ENCODE measurements at regions not wholly inside any gene's neighbourhood (a gene's known extent, or its start where the extent isn't known, plus 50 kb on each side); places are given as distances from the start of the nearest gene placed in this dataset.
"Not testable (repeated sequence)": the region's sequence is repeated elsewhere in the genome, so short reads cannot be mapped to it uniquely, and the experiment has no call there.

- DNase-seq: peak in 2 of 5 donors; percentile 6 to 15
- H3K9me3 ChIP-seq (ENCODE audit: control insufficient read depth in 1 of 2, low read length in 2 of 2): no peaks in the 10 kb centered on the region
- H3K36me3 ChIP-seq (ENCODE audit: insufficient read depth, low read length): no peaks in the 10 kb centered on the region
- no peak overlapping the region for H3K4me3 ChIP-seq (ENCODE audit: low read length in 2 of 2)
- Mint-ChIP-seq H3K4me3 (peak overlapping the region in 7 of 8 donors; percentile 10 to 82 (median 64)), H3K4me1 (peaks cover 20 to 31% (median 24%) of the 10 kb centered on the region in 4 donors), H3K9me3 (peaks cover 0 to 11% (median 8%) of the 10 kb centered on the region in 8 donors), H3K36me3 (peaks cover 3 to 7% of the 10 kb centered on the region in 2 donors), H3K27me3 (no peaks in the 10 kb centered on the region), H3K27ac (peak overlapping the region; percentile 33 to 90 (median 81))
- ChIA-PET POLR2A (ENCODE audit: partially characterized antibody) (no interaction called here), CTCF (ENCODE audit: partially characterized antibody) (interaction anchor here (1.1 kb wide), 1 partner anchor 12 kb away, joined by 3 read pairs; no protein-coding TSS in a partner anchor)
- no peaks in the 10 kb centered on the region for H3K27me3 ChIP-seq (ENCODE audit: insufficient read depth, low read length)
- intact Hi-C loops (cut with micrococcal nuclease): no loop called here
- H3K4me1 ChIP-seq (ENCODE audit: insufficient read depth, low read length): peaks cover 21% of the 10 kb centered on the region
- no peak overlapping the region for H3K27ac ChIP-seq (ENCODE audit: low read depth, low read length)
Measured at GRCh38 chr4:152052451-152053057, 291.7 kb upstream of the GATB start.

- H3K27me3 ChIP-seq (ENCODE audit: insufficient read depth, low read length); H3K4me3 ChIP-seq (ENCODE audit: low read length in 2 of 2); H3K4me3 Mint-ChIP-seq; H3K27me3 Mint-ChIP-seq; DNase-seq; intact Hi-C loops (cut with micrococcal nuclease); H3K9me3 Mint-ChIP-seq; H3K36me3 Mint-ChIP-seq; H3K9me3 ChIP-seq (ENCODE audit: control insufficient read depth in 1 of 2, low read length in 2 of 2); POLR2A ChIA-PET (ENCODE audit: partially characterized antibody); H3K27ac ChIP-seq (ENCODE audit: low read depth, low read length); H3K36me3 ChIP-seq (ENCODE audit: insufficient read depth, low read length): not testable (repeated sequence)
- CTCF ChIA-PET (ENCODE audit: partially characterized antibody): interaction anchor here (0.9 to 1.5 kb wide), 3 partner anchors 13 to 50 kb away, joined by 3 to 5 read pairs (median 3); no protein-coding TSS in a partner anchor
- H3K4me1 ChIP-seq (ENCODE audit: insufficient read depth, low read length): peaks cover 21% of the 10 kb centered on the region
- H3K4me1 Mint-ChIP-seq: peaks cover 20 to 31% (median 24%) of the 10 kb centered on the region in 4 donors
- peak overlapping the region in 1 of 7 donors; percentile 14 for H3K27ac Mint-ChIP-seq
Measured at GRCh38 chr4:152051332-152051731, 290.5 kb upstream of the GATB start.

- H3K36me3 ChIP-seq (ENCODE audit: insufficient read depth, low read length): no peaks in the 10 kb centered on the region
- no peaks in the 10 kb centered on the region for H3K27me3 ChIP-seq (ENCODE audit: insufficient read depth, low read length)
- no peak overlapping the region for H3K4me3 Mint-ChIP-seq
- no peak for DNase-seq
- peaks cover 21% of the 10 kb centered on the region for H3K4me1 ChIP-seq (ENCODE audit: insufficient read depth, low read length)
- no peaks in the 10 kb centered on the region for H3K36me3 Mint-ChIP-seq
- H3K27ac Mint-ChIP-seq: no peak overlapping the region
- H3K9me3 ChIP-seq (ENCODE audit: control insufficient read depth in 1 of 2, low read length in 2 of 2): no peaks in the 10 kb centered on the region
- H3K4me1 Mint-ChIP-seq: peaks cover 21 to 32% (median 26%) of the 10 kb centered on the region in 4 donors
- no peak overlapping the region for H3K27ac ChIP-seq (ENCODE audit: low read depth, low read length)
- H3K9me3 Mint-ChIP-seq: peaks cover 0 to 3% (median 0%) of the 10 kb centered on the region in 8 donors
- ChIA-PET POLR2A (ENCODE audit: partially characterized antibody) (interaction anchor here (0.6 kb wide), 1 partner anchor 150 kb away, joined by 3 read pairs; no protein-coding TSS in a partner anchor), CTCF (ENCODE audit: partially characterized antibody) (interaction anchor here (1.1 to 1.5 kb wide), 2 partner anchors 14 to 29 kb away, joined by 3 to 5 read pairs; no protein-coding TSS in a partner anchor)
- no peaks in the 10 kb centered on the region for H3K27me3 Mint-ChIP-seq
- intact Hi-C loops (cut with micrococcal nuclease): no loop called here
- no peak overlapping the region for H3K4me3 ChIP-seq (ENCODE audit: low read length in 2 of 2)
Measured at GRCh38 chr4:152050106-152050505, 289.3 kb upstream of the GATB start.

- no peak overlapping the region for H3K27ac Mint-ChIP-seq
- H3K27me3 Mint-ChIP-seq: no peaks in the 10 kb centered on the region
- H3K4me1 ChIP-seq (ENCODE audit: insufficient read depth, low read length): peaks cover 9% of the 10 kb centered on the region
- H3K27ac ChIP-seq (ENCODE audit: low read depth, low read length): no peak overlapping the region
- intact Hi-C loops (cut with micrococcal nuclease): no loop called here
- no peak for DNase-seq
- ChIA-PET POLR2A (ENCODE audit: partially characterized antibody) (interaction anchor here (0.7 to 0.9 kb wide), 2 partner anchors 9 to 29 kb away, joined by 3 to 4 read pairs; no protein-coding TSS in a partner anchor), CTCF (ENCODE audit: partially characterized antibody) (interaction anchor here (1.0 to 1.9 kb wide), 2 partner anchors 9 to 16 kb away, joined by 4 to 5 read pairs; no protein-coding TSS in a partner anchor)
- peaks cover 0 to 19% (median 11%) of the 10 kb centered on the region in 8 donors for H3K9me3 Mint-ChIP-seq
- no peak overlapping the region for H3K4me3 ChIP-seq (ENCODE audit: low read length in 2 of 2)
- H3K36me3 Mint-ChIP-seq: no peaks in the 10 kb centered on the region
- no peak overlapping the region for H3K4me3 Mint-ChIP-seq
- H3K36me3 ChIP-seq (ENCODE audit: insufficient read depth, low read length): no peaks in the 10 kb centered on the region
- H3K9me3 ChIP-seq (ENCODE audit: control insufficient read depth in 1 of 2, low read length in 2 of 2): peaks cover 0 to 3% of the 10 kb centered on the region in 2 donors
- no peaks in the 10 kb centered on the region for H3K27me3 ChIP-seq (ENCODE audit: insufficient read depth, low read length)
- H3K4me1 Mint-ChIP-seq: peaks cover 9 to 23% (median 15%) of the 10 kb centered on the region in 4 donors
Measured at GRCh38 chr4:152047451-152047850, 286.6 kb upstream of the GATB start.

- ChIA-PET POLR2A (ENCODE audit: partially characterized antibody) (interaction anchor here (1.0 kb wide), 1 partner anchor 286 kb away, joined by 5 read pairs; no protein-coding TSS in a partner anchor), CTCF (ENCODE audit: partially characterized antibody) (interaction anchor here (1.2 to 1.9 kb wide), 2 partner anchors 7 to 13 kb away, joined by 4 to 5 read pairs; no protein-coding TSS in a partner anchor)
- peaks cover 2 to 11% (median 6%) of the 10 kb centered on the region in 4 donors for H3K4me1 Mint-ChIP-seq
- no peaks in the 10 kb centered on the region for H3K27me3 Mint-ChIP-seq
- H3K27ac Mint-ChIP-seq: no peak overlapping the region
- H3K27me3 ChIP-seq (ENCODE audit: insufficient read depth, low read length): no peaks in the 10 kb centered on the region
- no peak overlapping the region for H3K27ac ChIP-seq (ENCODE audit: low read depth, low read length)
- H3K4me3 ChIP-seq (ENCODE audit: low read length in 2 of 2): no peak overlapping the region
- H3K9me3 Mint-ChIP-seq: peaks cover 0 to 20% (median 11%) of the 10 kb centered on the region in 8 donors
- no peaks in the 10 kb centered on the region for H3K36me3 ChIP-seq (ENCODE audit: insufficient read depth, low read length)
- no peaks in the 10 kb centered on the region for H3K36me3 Mint-ChIP-seq
- intact Hi-C loops (cut with micrococcal nuclease): no loop called here
- peak overlapping the region in 2 of 8 donors; percentile 8 to 27 for H3K4me3 Mint-ChIP-seq
- peak in 3 of 5 donors; percentile 4 to 30 (median 10) for DNase-seq
- no peaks in the 10 kb centered on the region for H3K4me1 ChIP-seq (ENCODE audit: insufficient read depth, low read length)
- H3K9me3 ChIP-seq (ENCODE audit: control insufficient read depth in 1 of 2, low read length in 2 of 2): peaks cover 0 to 3% of the 10 kb centered on the region in 2 donors
Measured at GRCh38 chr4:152045807-152046571, 285.2 kb upstream of the GATB start.

GRCh38 chr4:152045449-152045806 lies 284.6 kb upstream of the GATB start:
- intact Hi-C loops (cut with micrococcal nuclease): no loop called here
- peaks cover 0 to 20% (median 11%) of the 10 kb centered on the region in 8 donors for H3K9me3 Mint-ChIP-seq
- CTCF ChIA-PET (ENCODE audit: partially characterized antibody): interaction anchor here (1.2 kb wide), 1 partner anchor 12 kb away, joined by 4 read pairs; no protein-coding TSS in a partner anchor

More at GRCh38 chr4:152045449-152045806, 284.6 kb upstream of the GATB start:
- Histone ChIP-seq H3K9me3 (ENCODE audit: control insufficient read depth in 1 of 2, low read length in 2 of 2) (peaks cover 0 to 3% of the 10 kb centered on the region in 2 donors), H3K27me3 (ENCODE audit: insufficient read depth, low read length) (no peaks in the 10 kb centered on the region), H3K4me3 (ENCODE audit: low read length in 2 of 2) (no peak overlapping the region), H3K4me1 (ENCODE audit: insufficient read depth, low read length) (no peaks in the 10 kb centered on the region), H3K36me3 (ENCODE audit: insufficient read depth, low read length) (no peaks in the 10 kb centered on the region), H3K27ac (ENCODE audit: low read depth, low read length) (no peak overlapping the region)
- Mint-ChIP-seq H3K4me1 (peaks cover 2 to 6% (median 5%) of the 10 kb centered on the region in 4 donors), H3K36me3 (no peaks in the 10 kb centered on the region), H3K27ac (no peak overlapping the region), H3K27me3 (no peaks in the 10 kb centered on the region), H3K4me3 (peak overlapping the region in 1 of 8 donors; percentile 8)
- POLR2A ChIA-PET (ENCODE audit: partially characterized antibody): interaction anchor here (1.0 kb wide), 1 partner anchor 285 kb away, joined by 5 read pairs; no protein-coding TSS in a partner anchor
- no peak for DNase-seq

Measured in CD4-positive, alpha-beta memory T cell (primary cell).